HepG2 (cell line): ENCODE measurements at regions not wholly inside any gene's neighbourhood (a gene's known extent, or its start where the extent isn't known, plus 50 kb on each side); places are given as distances from the start of the nearest gene placed in this dataset.

ENCODE experiments used
- ETV6 ChIP-seq: sonication (generic); formaldehyde crosslinking; conservative IDR thresholded peaks from 2 replicates; pipeline ENCODE4 v1.4.0; 2020; ENCODE audit warnings: missing genetic modification reagents
- MIER2 ChIP-seq: IDR thresholded peaks from 2 replicates; pipeline ENCODE4 v1.6.1; 2016; ENCODE audit warnings: missing biosample characterization, missing genetic modification reagents
- NRL ChIP-seq: sonication (generic); formaldehyde crosslinking; IDR thresholded peaks from 2 replicates; pipeline ENCODE4 v1.5.0; 2020; ENCODE audit warnings: missing genetic modification reagents, mild to moderate bottlenecking, moderate library complexity, borderline replicate concordance
- RFX3 ChIP-seq: IDR thresholded peaks from 2 replicates; pipeline ENCODE4 v1.6.1; 2016; ENCODE audit warnings: missing biosample characterization, missing genetic modification reagents
- TAF1 ChIP-seq: sonication (generic); formaldehyde crosslinking; IDR thresholded peaks from 2 replicates; pipeline ENCODE4 v1.4.0; 2020; ENCODE audit warnings: missing genetic modification reagents
- TMF1 ChIP-seq: sonication (generic); formaldehyde crosslinking; IDR thresholded peaks from 2 replicates; pipeline ENCODE4 v1.8.1; 2022; ENCODE audit warnings: low read depth, missing genetic modification reagents
- TF ChIP-seq, protein P1 (sequence below): sonication (generic); formaldehyde crosslinking; IDR thresholded peaks from 2 replicates; pipeline ENCODE4 v1.4.0; 2020; ENCODE audit warnings: missing genetic modification reagents

DNA sequence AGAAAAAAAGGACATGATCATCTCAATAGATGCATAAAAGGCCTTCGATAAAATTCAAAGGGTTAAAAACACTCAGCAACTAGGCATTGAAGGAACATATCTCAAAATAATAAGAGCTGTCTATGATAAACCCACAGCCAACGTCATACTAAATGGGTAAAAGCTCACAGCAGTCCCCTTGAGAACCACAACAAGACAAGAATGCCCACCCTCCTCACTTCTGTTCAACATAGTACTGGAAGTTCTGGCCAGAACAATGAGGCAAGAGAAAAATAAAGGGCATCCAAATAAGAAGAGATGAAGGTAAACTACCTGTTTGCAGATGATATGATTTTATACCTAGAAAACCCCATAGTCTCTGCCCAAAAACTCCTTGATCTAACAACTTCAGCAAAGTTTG is 619.7 kb upstream of the LMCD1 start:
- TF ChIP-seq RFX3 (CRISPR knock-in tag), result no peak
- TF ChIP-seq ETV6, result no peak
- no peak for TF ChIP-seq MIER2 (CRISPR knock-in tag)
- TF ChIP-seq, protein P1, sequence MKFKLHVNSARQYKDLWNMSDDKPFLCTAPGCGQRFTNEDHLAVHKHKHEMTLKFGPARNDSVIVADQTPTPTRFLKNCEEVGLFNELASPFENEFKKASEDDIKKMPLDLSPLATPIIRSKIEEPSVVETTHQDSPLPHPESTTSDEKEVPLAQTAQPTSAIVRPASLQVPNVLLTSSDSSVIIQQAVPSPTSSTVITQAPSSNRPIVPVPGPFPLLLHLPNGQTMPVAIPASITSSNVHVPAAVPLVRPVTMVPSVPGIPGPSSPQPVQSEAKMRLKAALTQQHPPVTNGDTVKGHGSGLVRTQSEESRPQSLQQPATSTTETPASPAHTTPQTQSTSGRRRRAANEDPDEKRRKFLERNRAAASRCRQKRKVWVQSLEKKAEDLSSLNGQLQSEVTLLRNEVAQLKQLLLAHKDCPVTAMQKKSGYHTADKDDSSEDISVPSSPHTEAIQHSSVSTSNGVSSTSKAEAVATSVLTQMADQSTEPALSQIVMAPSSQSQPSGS (CRISPR knock-in tag), result no peak
- TF ChIP-seq TAF1 (CRISPR knock-in tag), result no peak
- TF ChIP-seq NRL, result no peak
- no peak for TF ChIP-seq TMF1 (CRISPR knock-in tag)
